Thymus (tissue), 11 donors: ENCODE measurements at regions not wholly inside any gene's neighbourhood (a gene's known extent, or its start where the extent isn't known, plus 50 kb on each side); places are given as distances from the start of the nearest gene placed in this dataset.
A peak's percentile ranks its signal among the peaks of the same experiment; 100 is the strongest.

Source experiments
- DNase-seq, 9 donors: peaks; one replicate each; pipeline ENCODE4 v3.0.0-alpha.2; 2013; ENCODE audit warnings: low spot score in 9 of 9, low read depth in 6 of 9, missing footprints in 1 of 9
- H3K27ac ChIP-seq, 2 donors: one replicate each; pipeline ENCODE4 v1.5.1; 2013; ENCODE audit warnings: control low read depth in 1 of 2, low read depth in 1 of 2, low read length in 1 of 2, mild to moderate bottlenecking in 1 of 2, moderate library complexity in 1 of 2
- H3K27me3 ChIP-seq, 2 donors: one replicate each; pipeline ENCODE4 v1.5.1; 2013; ENCODE audit warnings: low read length in 1 of 2; ENCODE audit not compliant: control insufficient read depth in 2 of 2, insufficient read depth in 1 of 2
- H3K36me3 ChIP-seq, 2 donors: one replicate each; pipeline ENCODE4 v1.5.1; 2013; ENCODE audit warnings: low read length in 1 of 2, mild to moderate bottlenecking in 1 of 2, moderate library complexity in 1 of 2; ENCODE audit not compliant: control insufficient read depth in 2 of 2, insufficient read depth in 2 of 2
- H3K4me1 ChIP-seq, 2 donors: one replicate each; pipeline ENCODE4 v1.5.1; 2013; ENCODE audit warnings: low read length in 2 of 2; ENCODE audit not compliant: control insufficient read depth in 2 of 2, insufficient read depth in 2 of 2
- H3K4me3 ChIP-seq, 2 donors: one replicate each; pipeline ENCODE4 v1.5.1; 2013; ENCODE audit warnings: low read length in 2 of 2, control low read depth in 1 of 2, mild to moderate bottlenecking in 1 of 2
- H3K9me3 ChIP-seq, 2 donors: one replicate each; pipeline ENCODE4 v1.5.1; 2013; ENCODE audit warnings: low read length in 1 of 2, mild to moderate bottlenecking in 1 of 2; ENCODE audit not compliant: control insufficient read depth in 2 of 2, insufficient read depth in 1 of 2
- WGBS: extraction: QIAGEN DNeasy Blood & Tissue Kit; methylation state at CpG from one replicate; pipeline ENCODE4 v1.1.7; 2013; 5-methylcytosine and 5-hydroxymethylcytosine counted together
- donor health status: healthy.

- peaks cover 8 to 34% of the 10 kb centered on the region in 2 donors for H3K4me1 ChIP-seq
- no peaks in the 10 kb centered on the region for H3K36me3 ChIP-seq
- DNase-seq, result no peak
- no peak overlapping the region for H3K4me3 ChIP-seq
- no peaks in the 10 kb centered on the region for H3K27me3 ChIP-seq
- 92% methylated on average over 4 of the region's 4 CpGs for WGBS
- peak overlapping the region; percentile 11 to 90 for H3K27ac ChIP-seq
- H3K9me3 ChIP-seq, result no peaks in the 10 kb centered on the region
These were observed 108.3 kb upstream of the SESN3 start for GRCh38 chr11:95339086-95339901.

- peaks cover 8 to 34% of the 10 kb centered on the region in 2 donors for H3K4me1 ChIP-seq
- no peaks in the 10 kb centered on the region for H3K9me3 ChIP-seq
- no peak overlapping the region for H3K4me3 ChIP-seq
- 91% methylated on average over 4 of the region's 4 CpGs for WGBS
- peak in 2 of 9 donors; percentile 17 to 40 for DNase-seq
- no peaks in the 10 kb centered on the region for H3K27me3 ChIP-seq
- H3K36me3 ChIP-seq, result no peaks in the 10 kb centered on the region
- H3K27ac ChIP-seq, result peak overlapping the region; percentile 67 to 90
These were observed 107.5 kb upstream of the SESN3 start for GRCh38 chr11:95338430-95338991.

GRCh38 chr11:95337972-95338429, 107.0 kb upstream of the SESN3 start:
- Histone ChIP-seq H3K4me1 (peaks cover 8 to 34% of the 10 kb centered on the region in 2 donors), H3K36me3 (no peaks in the 10 kb centered on the region), H3K4me3 (no peak overlapping the region), H3K27me3 (no peaks in the 10 kb centered on the region), H3K9me3 (no peaks in the 10 kb centered on the region), H3K27ac (peak overlapping the region; percentile 85 to 90)
- no peak for DNase-seq
- WGBS, result 92% methylated on average over 2 of the region's 2 CpGs

- Histone ChIP-seq H3K27ac (peak overlapping the region; percentile 85 to 90), H3K36me3 (no peaks in the 10 kb centered on the region), H3K9me3 (no peaks in the 10 kb centered on the region), H3K4me1 (peaks cover 8 to 35% of the 10 kb centered on the region in 2 donors), H3K4me3 (peak overlapping the region in 1 of 2 donors; percentile 24), H3K27me3 (no peaks in the 10 kb centered on the region)
- peak in 6 of 9 donors; percentile 29 to 77 (median 52) for DNase-seq
- WGBS, result 20% methylated on average over 14 of the region's 14 CpGs
These were observed 106.4 kb upstream of the SESN3 start for GRCh38 chr11:95337175-95337957.

GRCh38 chr11:95335989-95336388, 105.0 kb upstream of the SESN3 start:
- no peaks in the 10 kb centered on the region for H3K36me3 ChIP-seq
- WGBS, result 77% methylated on average over 3 of the region's 3 CpGs
- H3K27me3 ChIP-seq, result no peaks in the 10 kb centered on the region
- H3K9me3 ChIP-seq, result no peaks in the 10 kb centered on the region
- H3K27ac ChIP-seq, result peak overlapping the region in 1 of 2 donors; percentile 6
- peak in 1 of 9 donors; percentile 15 for DNase-seq
- no peak overlapping the region for H3K4me3 ChIP-seq
- peaks cover 8 to 37% of the 10 kb centered on the region in 2 donors for H3K4me1 ChIP-seq

GRCh38 chr11:95331161-95331560, 100.2 kb upstream of the SESN3 start:
- Histone ChIP-seq H3K27me3 (no peaks in the 10 kb centered on the region), H3K4me3 (no peak overlapping the region), H3K9me3 (no peaks in the 10 kb centered on the region), H3K36me3 (no peaks in the 10 kb centered on the region), H3K27ac (no peak overlapping the region), H3K4me1 (peaks cover 2 to 15% of the 10 kb centered on the region in 2 donors)
- WGBS, result 92% methylated on average over 1 of the region's 1 CpG
- DNase-seq, result no peak

GRCh38 chr11:95330302-95330701, 99.3 kb upstream of the SESN3 start:
- H3K4me3 ChIP-seq, result no peak overlapping the region
- H3K4me1 ChIP-seq, result peaks cover 0 to 9% of the 10 kb centered on the region in 2 donors
- WGBS, result 90% methylated on average over 1 of the region's 1 CpG
- H3K27me3 ChIP-seq, result no peaks in the 10 kb centered on the region
- peak overlapping the region in 1 of 2 donors; percentile 25 for H3K27ac ChIP-seq
- DNase-seq, result no peak
- no peaks in the 10 kb centered on the region for H3K36me3 ChIP-seq
- H3K9me3 ChIP-seq, result no peaks in the 10 kb centered on the region

- DNase-seq, result no peak
- no peak overlapping the region for H3K4me3 ChIP-seq
- H3K4me1 ChIP-seq, result peaks cover 0 to 8% of the 10 kb centered on the region in 2 donors
- H3K27me3 ChIP-seq, result no peaks in the 10 kb centered on the region
- H3K27ac ChIP-seq, result no peak overlapping the region
- no peaks in the 10 kb centered on the region for H3K9me3 ChIP-seq
- H3K36me3 ChIP-seq, result no peaks in the 10 kb centered on the region
- WGBS, result 91% methylated on average over 2 of the region's 2 CpGs
These were observed 96.4 kb upstream of the SESN3 start for GRCh38 chr11:95327273-95327948.
